Prostate gland (tissue), 2 donors: ENCODE measurements at regions not wholly inside any gene's neighbourhood (a gene's known extent, or its start where the extent isn't known, plus 50 kb on each side); places are given as distances from the start of the nearest gene placed in this dataset.

Experiments
- DNase-seq: peaks from one replicate; pipeline ENCODE4 v3.0.0-alpha.2; 2019; ENCODE audit warnings: low spot score
- H3K27ac ChIP-seq, 2 donors: fragments of 200-600 bp; sonication (generic); 2 replicates each; pipeline ENCODE4 v1.5.1; 2017 to 2019
- H3K27me3 ChIP-seq: fragments of 200-600 bp; sonication (generic); replicated peaks from 2 replicates; pipeline ENCODE4 v1.5.1; 2019; ENCODE audit not compliant: insufficient read depth
- H3K36me3 ChIP-seq, 2 donors: fragments of 200-600 bp; sonication (generic); 1 replicate in 1 of 2; 2 replicates in 1 of 2; pipeline versions ENCODE4 v1.5.1 to v1.8.1; 2017 to 2019
- H3K4me1 ChIP-seq: fragments of 200-600 bp; sonication (generic); replicated peaks from 2 replicates; pipeline ENCODE4 v1.5.1; 2019
- H3K4me3 ChIP-seq, 2 donors: fragments of 200-600 bp; sonication (generic); 2 replicates each; pipeline ENCODE4 v1.5.1; 2017 to 2019
- H3K9me3 ChIP-seq: fragments of 200-600 bp; sonication (generic); 2 replicates; pipeline ENCODE4 v1.5.1; 2017
- CTCF ChIP-seq, 4 experiments: fragments of 200-600 bp in 2 of 4; fragments of 450-650 bp in 2 of 4; sonication (generic) in 2 of 4; IDR thresholded peaks; 1 replicate in 3 of 4; 2 replicates in 1 of 4; pipeline ENCODE4 v1.5.1; 2016 to 2019; ENCODE audit warnings: antibody characterized with exemption in 4 of 4, mild to moderate bottlenecking in 2 of 4, moderate library complexity in 2 of 4
- POLR2A ChIP-seq: fragments of 450-650 bp; IDR thresholded peaks from one replicate; pipeline ENCODE4 v1.6.1; 2016; ENCODE audit warnings: antibody characterized with exemption, mild to moderate bottlenecking
- POLR2AphosphoS5 ChIP-seq: sonication (generic); formaldehyde crosslinking; IDR thresholded peaks from one replicate; pipeline ENCODE4 v1.6.1; 2017; ENCODE audit warnings: antibody characterized with exemption
- WGBS: methylation state at CpG from one replicate; pipeline ENCODE4 v1.1.5; 2018; 5-methylcytosine and 5-hydroxymethylcytosine counted together
- intact Hi-C: fragments of 100-400 bp; cut with DNase I; formaldehyde crosslinking; loops from one replicate; pipeline ENCODE4 v1.14.2; 2022

- TF ChIP-seq POLR2AphosphoS5 (no peak), POLR2A (no peak), CTCF (IDR thresholded peaks at IDR 0.05) (no peak)
- Histone ChIP-seq H3K9me3 (no peaks in the 10 kb centered on the region), H3K4me1 (no peaks in the 10 kb centered on the region), H3K27me3 (no peaks in the 10 kb centered on the region), H3K4me3 (no peak overlapping the region), H3K36me3 (no peaks in the 10 kb centered on the region), H3K27ac (no peak overlapping the region)
- intact Hi-C loops: no loop called here
- no peak for DNase-seq
- WGBS: 52% methylated on average over 6 of the region's 6 CpGs
These were observed 318.7 kb upstream of the ID2 start for GRCh38 chr2:8363161-8363560.

GRCh38 chr2:8364668-8365067 lies 317.2 kb upstream of the ID2 start:
- intact Hi-C loops: no loop called here
- TF ChIP-seq POLR2A (no peak), POLR2AphosphoS5 (no peak), CTCF (IDR thresholded peaks at IDR 0.05) (no peak)
- no peaks in the 10 kb centered on the region for H3K4me1 ChIP-seq
- H3K27ac ChIP-seq: no peak overlapping the region
- no peak overlapping the region for H3K4me3 ChIP-seq
- WGBS: 95% methylated on average over 1 of the region's 1 CpG
- no peaks in the 10 kb centered on the region for H3K36me3 ChIP-seq
- H3K9me3 ChIP-seq: no peaks in the 10 kb centered on the region
- no peaks in the 10 kb centered on the region for H3K27me3 ChIP-seq
- no peak for DNase-seq

- DNase-seq: no peak
- Histone ChIP-seq H3K27me3 (no peaks in the 10 kb centered on the region), H3K4me3 (no peak overlapping the region), H3K4me1 (no peaks in the 10 kb centered on the region), H3K27ac (no peak overlapping the region), H3K36me3 (no peaks in the 10 kb centered on the region), H3K9me3 (no peaks in the 10 kb centered on the region)
- WGBS: 94% methylated on average over 16 of the region's 16 CpGs
- no peak for TF ChIP-seq POLR2A
- TF ChIP-seq POLR2AphosphoS5: no peak
- TF ChIP-seq CTCF (IDR thresholded peaks at IDR 0.05): no peak
- intact Hi-C loops: no loop called here
These were observed 316.4 kb upstream of the ID2 start for GRCh38 chr2:8365331-8365910.

GRCh38 chr2:8367833-8368232 lies 314.0 kb upstream of the ID2 start:
- Histone ChIP-seq H3K4me1 (no peaks in the 10 kb centered on the region), H3K27ac (no peak overlapping the region), H3K27me3 (no peaks in the 10 kb centered on the region), H3K9me3 (no peaks in the 10 kb centered on the region), H3K4me3 (no peak overlapping the region), H3K36me3 (no peaks in the 10 kb centered on the region)
- intact Hi-C loops: no loop called here
- 82% methylated on average over 3 of the region's 3 CpGs for WGBS
- DNase-seq: no peak
- TF ChIP-seq POLR2AphosphoS5 (no peak), CTCF (IDR thresholded peaks at IDR 0.05) (no peak), POLR2A (no peak)

DNA sequence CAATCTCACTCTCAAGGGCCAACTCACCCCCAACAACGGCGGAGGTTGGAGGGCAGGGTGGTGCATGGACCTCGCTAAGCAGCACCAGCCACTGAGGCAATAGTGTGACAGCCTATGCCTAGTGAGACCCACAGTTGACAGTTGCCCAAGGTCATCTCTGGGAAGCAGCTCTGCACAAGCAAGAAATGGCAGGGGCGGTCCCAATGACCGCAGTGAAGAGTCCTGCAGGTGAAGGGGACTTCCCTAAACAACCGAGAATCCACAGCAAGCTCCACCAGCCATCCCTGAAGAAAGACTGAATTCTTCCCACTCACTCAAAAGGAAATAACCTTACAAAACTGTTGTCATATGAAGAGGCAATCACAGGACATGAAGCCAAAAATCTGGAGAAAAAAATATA lies 313.4 kb upstream of the ID2 start:
- DNase-seq: no peak
- H3K9me3 ChIP-seq: no peaks in the 10 kb centered on the region
- no peaks in the 10 kb centered on the region for H3K36me3 ChIP-seq
- 98% methylated on average over 6 of the region's 6 CpGs for WGBS
- no peak overlapping the region for H3K27ac ChIP-seq
- intact Hi-C loops: no loop called here
- TF ChIP-seq CTCF (IDR thresholded peaks at IDR 0.05) (no peak), POLR2A (no peak), POLR2AphosphoS5 (no peak)
- H3K27me3 ChIP-seq: no peaks in the 10 kb centered on the region
- H3K4me3 ChIP-seq: no peak overlapping the region
- no peaks in the 10 kb centered on the region for H3K4me1 ChIP-seq
